ENCODE measurements at regions not wholly inside any gene's neighbourhood (a gene's known extent, or its start where the extent isn't known, plus 50 kb on each side); places are given as distances from the start of the nearest gene placed in this dataset.
"Not testable (repeated sequence)": the region's sequence is repeated elsewhere in the genome, so short reads cannot be mapped to it uniquely, and the experiment has no call there.

DNA sequence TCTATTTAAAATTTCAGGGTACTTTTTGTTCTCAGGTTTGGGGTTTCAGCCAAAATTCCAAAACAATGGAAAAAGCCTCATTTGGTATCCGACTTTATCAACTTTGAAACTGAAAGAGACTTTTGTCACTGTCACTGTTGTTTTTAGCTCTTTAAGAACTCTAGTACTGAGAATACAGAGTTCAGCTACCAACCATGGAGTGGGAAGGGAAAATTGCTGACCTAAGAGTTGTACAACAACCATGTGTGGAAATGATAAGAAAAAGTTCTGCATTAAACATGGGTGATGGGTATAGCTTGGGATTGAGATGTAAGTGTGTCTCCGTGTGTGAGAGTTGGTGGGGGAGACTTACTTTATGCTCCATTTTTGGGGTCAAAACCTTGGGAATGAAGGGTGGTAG is 206.6 kb upstream of the LRATD1 start:
- in situ Hi-C loops (cut with HindIII; ENCODE audit: low sequenced_read_pairs): no loop called here

GRCh38 chr2:14428056-14428455 is 204.5 kb upstream of the LRATD1 start:
- in situ Hi-C loops (cut with HindIII; ENCODE audit: low sequenced_read_pairs): no loop called here

- in situ Hi-C loops (cut with HindIII; ENCODE audit: low sequenced_read_pairs): no loop called here
Measured at GRCh38 chr2:14433946-14434495, 198.5 kb upstream of the LRATD1 start.

GRCh38 chr2:14445670-14446069 is 186.8 kb upstream of the LRATD1 start:
- in situ Hi-C loops (cut with HindIII; ENCODE audit: low sequenced_read_pairs): no loop called here

GRCh38 chr2:14448340-14448739 is 184.2 kb upstream of the LRATD1 start:
- in situ Hi-C loops (cut with HindIII; ENCODE audit: low sequenced_read_pairs): no loop called here

DNA sequence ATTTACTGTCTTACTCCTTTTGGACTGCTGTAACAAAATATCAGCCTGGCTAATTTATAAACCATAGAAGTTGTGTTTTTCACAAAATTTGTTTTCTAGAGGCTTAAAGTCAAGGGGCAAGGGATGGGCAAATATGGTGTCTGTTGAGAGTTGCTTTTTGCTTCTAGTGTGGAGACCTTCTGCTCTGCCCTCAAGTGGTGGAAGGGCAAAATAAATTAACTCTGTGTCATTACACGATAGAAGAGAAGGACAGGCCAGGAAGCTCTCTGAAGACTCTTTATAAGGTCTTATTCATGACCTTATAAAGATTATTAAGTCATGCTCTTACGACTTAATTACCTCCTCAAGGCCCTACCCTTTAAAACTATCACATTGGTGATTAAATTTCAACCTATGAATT is 181.2 kb upstream of the LRATD1 start:
- in situ Hi-C loops (cut with HindIII; ENCODE audit: low sequenced_read_pairs): no loop called here

GRCh38 chr2:14454202-14454601 is 178.3 kb upstream of the LRATD1 start:
- in situ Hi-C loops (cut with HindIII; ENCODE audit: low sequenced_read_pairs): no loop called here

GRCh38 chr2:14459786-14460325 is 172.7 kb upstream of the LRATD1 start:
- in situ Hi-C loops (cut with HindIII; ENCODE audit: low sequenced_read_pairs): no loop called here

DNA sequence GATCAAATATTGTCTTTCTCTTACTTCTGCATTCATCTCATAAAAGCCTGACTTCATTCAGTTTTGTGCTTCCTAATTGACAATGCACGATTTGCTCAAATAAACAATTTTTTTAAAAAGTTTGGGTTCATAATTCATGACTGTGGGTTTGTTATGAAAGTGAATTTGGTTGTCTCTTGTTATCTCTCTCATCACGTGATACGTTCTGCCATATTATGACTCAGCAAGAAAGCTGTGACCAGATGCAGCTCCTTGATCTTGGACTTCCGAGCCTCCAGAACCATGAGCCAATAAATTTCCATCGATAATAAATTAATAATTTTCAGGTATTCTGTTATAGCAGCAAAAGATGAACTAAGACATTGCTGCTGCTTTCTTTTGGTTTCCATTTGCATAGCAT is 156.5 kb upstream of the LRATD1 start:
- in situ Hi-C loops (cut with HindIII; ENCODE audit: low sequenced_read_pairs): no loop called here

- in situ Hi-C loops (cut with HindIII; ENCODE audit: low sequenced_read_pairs): no loop called here
Measured at GRCh38 chr2:14479486-14479885, 153.0 kb upstream of the LRATD1 start.

DNA sequence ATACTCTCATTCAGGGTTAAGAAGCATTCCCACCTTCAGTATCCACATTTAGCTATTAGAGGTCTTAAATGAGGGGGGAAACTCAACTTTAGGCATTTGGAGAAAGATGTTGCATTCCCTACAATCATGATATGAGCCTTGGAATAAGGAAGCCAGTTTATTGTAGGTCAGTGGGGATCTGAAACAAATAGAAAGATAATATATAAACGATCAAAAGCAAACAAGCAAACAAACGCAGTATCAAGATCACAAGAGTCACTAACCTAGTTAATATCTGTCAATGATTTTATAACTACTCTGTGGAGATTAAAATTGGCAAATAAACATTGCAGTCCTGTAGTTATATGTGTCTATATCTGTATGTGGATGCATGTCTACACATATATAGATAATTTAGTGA is 152.4 kb upstream of the LRATD1 start:
- in situ Hi-C loops (cut with HindIII; ENCODE audit: low sequenced_read_pairs): no loop called here

DNA sequence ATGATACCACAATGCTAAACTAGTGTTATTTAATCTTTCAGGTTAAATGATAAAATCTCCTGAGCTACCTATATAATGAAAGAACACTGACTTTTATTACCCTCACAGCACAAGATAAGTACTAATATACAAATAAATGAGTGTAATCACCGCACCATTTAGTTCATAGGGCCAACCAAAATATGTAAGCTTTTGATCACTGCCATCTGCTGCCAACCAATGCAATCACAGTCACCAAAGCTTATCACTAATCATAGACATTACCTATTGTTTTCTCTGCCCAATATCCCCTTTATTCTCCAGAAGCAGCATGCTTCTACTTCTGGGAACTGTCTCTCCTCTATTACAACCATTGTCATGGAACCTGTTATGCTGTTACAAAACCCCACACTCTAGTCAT is 151.6 kb upstream of the LRATD1 start:
- in situ Hi-C loops (cut with HindIII; ENCODE audit: low sequenced_read_pairs): no loop called here

DNA sequence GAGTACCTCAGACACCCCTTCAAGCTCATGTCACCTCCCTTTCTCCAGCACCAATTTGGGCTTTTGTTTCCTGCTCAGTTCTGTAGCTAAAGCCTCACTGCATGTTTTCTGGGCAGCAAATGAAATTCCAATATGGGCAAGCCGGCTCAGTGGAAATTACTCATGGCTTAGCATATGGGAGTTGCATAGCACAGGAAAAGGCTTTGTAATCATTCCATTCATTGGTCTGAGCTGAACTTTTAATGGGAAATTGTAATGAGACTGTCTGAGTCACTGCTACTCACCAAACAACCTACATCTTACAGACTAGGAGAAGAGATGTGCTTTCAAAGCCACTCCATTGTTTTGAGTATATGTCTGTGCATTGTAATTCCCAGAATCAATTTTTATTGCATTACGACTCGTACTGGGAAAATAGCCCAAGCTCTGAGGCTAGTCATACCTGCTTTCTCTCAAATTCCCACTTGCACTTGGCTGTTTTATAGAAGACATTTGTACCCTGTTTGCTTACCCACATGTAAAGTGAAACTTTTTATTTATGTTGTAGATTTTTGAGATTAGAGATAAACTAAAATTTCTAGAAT is 139.5 kb upstream of the LRATD1 start:
- in situ Hi-C loops (cut with HindIII; ENCODE audit: low sequenced_read_pairs): loop anchor here (5.0 kb wide), 1 partner anchor 84 kb away; no protein-coding TSS in a partner anchor

- in situ Hi-C loops (cut with HindIII; ENCODE audit: low sequenced_read_pairs): loop anchor here (5.0 kb wide), 1 partner anchor 83 kb away; no protein-coding TSS in a partner anchor
Measured at GRCh38 chr2:14494759-14495158, 137.8 kb upstream of the LRATD1 start.

DNA sequence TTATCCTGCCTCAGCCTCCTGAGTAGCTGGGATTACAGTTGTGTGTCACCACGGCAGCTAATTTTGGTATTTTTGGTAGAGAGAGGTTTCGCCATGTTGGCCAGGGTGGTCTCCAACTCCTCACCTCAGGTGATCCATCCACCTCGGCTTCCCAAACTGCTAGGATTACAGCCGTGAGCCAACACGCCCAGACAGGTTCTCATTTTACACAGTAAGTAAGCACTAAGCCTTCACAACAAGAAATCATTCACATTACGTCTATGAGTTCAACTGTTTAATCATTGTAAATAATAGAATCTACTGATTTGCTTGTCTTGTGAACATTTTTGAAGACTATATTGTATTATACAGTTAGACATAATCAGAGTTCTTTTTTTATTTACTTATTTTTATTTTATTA is 131.5 kb upstream of the LRATD1 start:
- in situ Hi-C loops (cut with HindIII; ENCODE audit: low sequenced_read_pairs): no loop called here

DNA sequence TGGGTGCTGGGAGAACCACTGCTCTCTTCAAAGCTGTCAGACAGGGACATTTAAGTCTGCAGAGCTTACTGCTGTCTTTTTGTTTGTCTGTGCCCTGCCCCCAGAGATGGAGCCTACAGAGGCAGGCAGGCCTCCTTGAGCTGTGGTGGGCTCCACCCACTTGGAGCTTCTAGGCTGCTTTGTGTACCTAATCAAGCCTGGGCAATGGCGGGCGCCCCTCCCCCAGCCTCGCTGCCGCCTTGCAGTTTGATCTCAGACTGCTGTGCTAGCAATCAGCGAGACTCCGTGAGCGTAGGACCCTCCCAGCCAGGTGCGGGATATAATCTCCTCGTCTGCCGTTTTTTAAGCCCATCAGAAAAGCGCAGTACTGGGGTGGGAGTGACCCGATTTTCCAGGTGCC is 125.6 kb upstream of the LRATD1 start:
- in situ Hi-C loops (cut with HindIII; ENCODE audit: low sequenced_read_pairs): not testable (repeated sequence)

DNA sequence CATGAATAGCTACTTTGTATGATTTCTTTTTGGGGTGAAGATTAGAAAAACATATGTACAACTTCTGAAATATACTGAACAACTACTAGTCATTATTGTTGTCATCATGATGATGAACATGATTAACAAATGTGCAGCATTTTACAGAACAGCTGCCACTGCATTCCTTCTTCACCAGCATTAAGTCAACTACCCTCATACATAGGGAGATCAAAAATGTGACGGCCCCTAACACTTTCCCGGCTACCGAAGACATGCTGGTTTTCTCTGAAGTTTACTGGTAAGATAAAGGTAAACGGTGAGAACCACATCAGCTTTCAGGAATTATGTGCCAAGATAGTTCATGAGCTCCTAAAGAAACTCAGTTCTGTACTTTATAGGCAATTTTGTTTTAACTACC is 121.0 kb upstream of the LRATD1 start:
- in situ Hi-C loops (cut with HindIII; ENCODE audit: low sequenced_read_pairs): no loop called here

DNA sequence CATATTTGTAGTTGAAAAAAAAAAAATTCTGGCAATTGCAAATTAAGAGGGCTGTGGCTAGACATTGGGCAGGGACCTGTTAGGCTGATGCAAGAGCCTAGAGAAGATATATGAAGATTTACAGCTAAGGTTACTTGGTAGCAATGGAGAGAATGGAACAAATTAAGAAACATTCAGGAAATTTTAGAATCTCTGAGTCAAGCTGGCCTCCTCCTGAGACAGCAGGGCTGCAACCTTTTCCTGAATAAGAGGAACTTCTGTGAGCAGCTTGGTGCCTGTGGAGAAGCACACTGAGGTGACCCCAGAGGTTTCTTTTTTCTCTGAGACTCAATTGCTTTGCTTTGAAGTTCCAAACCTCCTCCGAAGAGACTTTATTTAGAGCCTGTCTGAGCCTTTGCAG is 118.6 kb upstream of the LRATD1 start:
- in situ Hi-C loops (cut with HindIII; ENCODE audit: low sequenced_read_pairs): no loop called here

- in situ Hi-C loops (cut with HindIII; ENCODE audit: low sequenced_read_pairs): loop anchor here (5.0 kb wide), 2 partner anchors 65 to 105 kb away; no protein-coding TSS in a partner anchor
Measured at GRCh38 chr2:14516844-14517243, 115.7 kb upstream of the LRATD1 start.

- in situ Hi-C loops (cut with HindIII; ENCODE audit: low sequenced_read_pairs): loop anchor here (5.0 kb wide), 2 partner anchors 65 to 105 kb away; no protein-coding TSS in a partner anchor
Measured at GRCh38 chr2:14517731-14518130, 114.8 kb upstream of the LRATD1 start.

DNA sequence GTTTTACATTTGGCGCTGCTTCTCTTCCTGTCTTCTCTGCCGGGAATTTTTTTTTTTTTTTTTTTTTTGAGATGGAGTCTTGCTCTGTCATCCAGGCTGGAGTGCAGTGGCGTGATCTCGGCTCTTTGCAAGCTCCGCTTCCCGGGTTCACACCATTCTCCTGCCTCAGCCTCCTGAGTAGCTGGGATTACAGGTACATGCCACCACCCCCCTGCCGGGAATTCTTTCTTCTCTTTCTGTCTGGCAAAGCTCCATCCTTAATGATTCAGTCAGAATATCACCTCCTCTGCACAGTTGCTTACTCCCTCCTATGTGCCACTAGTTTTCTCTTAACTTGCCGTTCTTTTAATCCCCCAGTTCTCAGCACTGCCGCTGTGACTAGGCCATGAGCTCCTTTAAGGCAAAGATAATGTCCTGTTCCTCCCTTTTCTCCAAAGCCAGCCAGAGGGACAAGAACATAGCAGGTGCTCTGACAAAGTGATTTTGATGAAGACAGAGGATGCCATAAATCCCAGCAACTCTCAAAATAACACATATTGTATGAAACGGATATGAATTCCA is 112.1 kb upstream of the LRATD1 start:
- in situ Hi-C loops (cut with HindIII; ENCODE audit: low sequenced_read_pairs): no loop called here

DNA sequence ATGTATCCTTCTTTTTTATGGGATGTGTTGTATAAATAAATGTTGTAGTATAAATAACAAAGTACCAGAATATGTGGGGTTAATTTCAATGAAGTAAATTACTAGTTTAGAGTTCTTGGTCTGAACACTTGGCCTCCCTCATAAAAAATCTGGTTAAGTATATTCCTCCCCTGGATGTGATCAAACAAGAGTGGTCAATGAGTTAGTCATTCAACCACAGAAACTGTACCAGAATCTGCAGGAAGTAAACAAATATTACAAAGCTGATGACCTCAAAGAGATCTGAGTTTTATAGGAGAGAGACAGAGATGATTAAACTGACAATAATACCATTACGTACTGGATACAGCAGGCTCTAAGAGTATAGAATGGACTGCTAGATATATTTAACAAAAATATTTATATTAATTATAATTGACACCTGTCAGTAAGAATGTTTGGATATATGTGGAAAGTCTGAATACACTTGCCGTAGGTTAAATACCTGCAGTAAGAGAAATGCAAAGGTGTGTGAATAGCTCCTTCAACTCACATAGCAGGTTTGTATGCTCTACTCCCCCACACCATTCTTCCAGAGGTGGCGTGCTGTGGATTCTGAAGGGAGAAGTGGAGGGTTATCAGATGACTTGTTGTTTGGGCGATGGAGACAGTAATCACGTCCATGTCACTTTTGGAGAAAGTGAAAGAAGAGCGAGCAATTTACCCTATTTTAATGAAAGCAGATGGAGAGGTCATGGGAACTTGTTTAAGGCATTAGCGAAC is 108.3 kb upstream of the LRATD1 start:
- in situ Hi-C loops (cut with HindIII; ENCODE audit: low sequenced_read_pairs): no loop called here
